WTC11 (cell line): ENCODE measurements at regions not wholly inside any gene's neighbourhood (a gene's known extent, or its start where the extent isn't known, plus 50 kb on each side); places are given as distances from the start of the nearest gene placed in this dataset.

Experiments used
- ATAC-seq: fragments of 200-7000 bp; cut with Tn5 transposase; 2 replicates; pipeline ENCODE4 v1.10.0; 2021; ENCODE audit warnings: mild to moderate bottlenecking, moderate library complexity
- CTCF ChIA-PET: fragments of 300-600 bp; sonication (Branson Sonifier 250); formaldehyde crosslinking; loops from one replicate; lab custom pipeline; 2021; ENCODE audit warnings: antibody characterized with exemption; lab: Charles Lee
- POLR2A ChIA-PET: fragments of 350-600 bp; sonication (Branson Sonifier 250); formaldehyde crosslinking; loops from one replicate; lab custom pipeline; 2021; ENCODE audit warnings: antibody characterized with exemption; lab: Charles Lee
- DNase-seq: peaks from one replicate; pipeline ENCODE4 v3.0.0; 2021; ENCODE audit warnings: low spot score
- H3K27ac Mint-ChIP-seq: 2 replicates; pipeline ENCODE4 v1.8.0; 2021; ENCODE audit warnings: mixed read lengths
- H3K27me3 Mint-ChIP-seq: 2 replicates; pipeline ENCODE4 v1.8.0; 2021; ENCODE audit warnings: low read depth, mild to moderate bottlenecking, moderate library complexity, mixed read lengths
- H3K36me3 Mint-ChIP-seq: 2 replicates; pipeline ENCODE4 v1.8.0; 2021; ENCODE audit warnings: mixed read lengths
- H3K4me1 Mint-ChIP-seq: 2 replicates; pipeline ENCODE4 v1.8.0; 2022; ENCODE audit warnings: mixed read lengths
- H3K4me3 Mint-ChIP-seq: 2 replicates; pipeline ENCODE4 v1.8.0; 2021; ENCODE audit warnings: mild to moderate bottlenecking, moderate library complexity, mixed read lengths
- H3K9me3 Mint-ChIP-seq: 2 replicates; pipeline ENCODE4 v1.8.0; 2021; ENCODE audit warnings: mixed read lengths
- ATF1 ChIP-seq: sonication (generic); formaldehyde crosslinking; IDR thresholded peaks from 2 replicates; pipeline ENCODE4 v1.8.1; 2023; ENCODE audit warnings: mild to moderate bottlenecking, moderate library complexity, missing genetic modification reagents
- CREM ChIP-seq: sonication (generic); formaldehyde crosslinking; IDR thresholded peaks from 2 replicates; pipeline ENCODE4 v1.8.1; 2022; ENCODE audit warnings: mild to moderate bottlenecking, missing genetic modification reagents, moderate library complexity
- ETV6 ChIP-seq: sonication (generic); formaldehyde crosslinking; IDR thresholded peaks from 2 replicates; pipeline ENCODE4 v1.8.1; 2022; ENCODE audit warnings: mild to moderate bottlenecking, missing genetic modification reagents
- GABPB1 ChIP-seq: sonication (generic); formaldehyde crosslinking; IDR thresholded peaks from 2 replicates; pipeline ENCODE4 v1.8.1; 2023; ENCODE audit warnings: mild to moderate bottlenecking, missing genetic modification reagents
- GRHL2 ChIP-seq: fragments of 250-450 bp; sonication (Bioruptor Pico); IDR thresholded peaks from 2 replicates; pipeline ENCODE4 v1.8.0; 2022; ENCODE audit warnings: mild to moderate bottlenecking, moderate library complexity; ENCODE audit not compliant: insufficient replicate concordance, severe bottlenecking
- GTF2I ChIP-seq: fragments of 250-450 bp; sonication (Bioruptor Pico); conservative IDR thresholded peaks from 2 replicates; pipeline ENCODE4 v1.4.0; 2021; ENCODE audit warnings: mild to moderate bottlenecking
- HMGXB4 ChIP-seq: sonication (generic); formaldehyde crosslinking; IDR thresholded peaks from 2 replicates; pipeline ENCODE4 v1.8.1; 2023; ENCODE audit warnings: mild to moderate bottlenecking, moderate library complexity, missing genetic modification reagents
- IRF1 ChIP-seq: sonication (generic); formaldehyde crosslinking; IDR thresholded peaks from 2 replicates; pipeline ENCODE4 v1.8.0; 2023; ENCODE audit warnings: missing genetic modification reagents
- JUN ChIP-seq: sonication (generic); formaldehyde crosslinking; IDR thresholded peaks from 2 replicates; pipeline ENCODE4 v1.8.0; 2023; ENCODE audit warnings: mild to moderate bottlenecking, missing genetic modification reagents
- MLX ChIP-seq: sonication (generic); formaldehyde crosslinking; IDR thresholded peaks from 2 replicates; pipeline ENCODE4 v1.8.1; 2023; ENCODE audit warnings: mild to moderate bottlenecking, missing genetic modification reagents, moderate library complexity
- MXD4 ChIP-seq: fragments of 250-450 bp; sonication (Bioruptor Pico); IDR thresholded peaks from 2 replicates; pipeline ENCODE4 v1.8.0; 2021; ENCODE audit warnings: mild to moderate bottlenecking, moderate library complexity, borderline replicate concordance
- MYBL2 ChIP-seq: sonication (generic); formaldehyde crosslinking; IDR thresholded peaks from 2 replicates; pipeline ENCODE4 v1.8.1; 2023; ENCODE audit warnings: mild to moderate bottlenecking, moderate library complexity, missing genetic modification reagents
- NFATC4 ChIP-seq: fragments of 250-450 bp; sonication (Bioruptor Pico); IDR thresholded peaks from 2 replicates; pipeline ENCODE4 v1.9.0; 2021; ENCODE audit warnings: mild to moderate bottlenecking
- NR2C2 ChIP-seq: sonication (generic); formaldehyde crosslinking; IDR thresholded peaks from 2 replicates; pipeline ENCODE4 v1.8.0; 2022; ENCODE audit warnings: mild to moderate bottlenecking, missing genetic modification reagents
- RELA ChIP-seq: sonication (generic); formaldehyde crosslinking; IDR thresholded peaks from 2 replicates; pipeline ENCODE4 v1.8.1; 2022; ENCODE audit warnings: missing genetic modification reagents, mild to moderate bottlenecking, borderline replicate concordance
- STAT6 ChIP-seq: sonication (generic); formaldehyde crosslinking; conservative IDR thresholded peaks from 2 replicates; pipeline ENCODE4 v1.8.1; 2023; ENCODE audit warnings: mild to moderate bottlenecking, low read depth, missing genetic modification reagents, moderate library complexity
- ZBTB21 ChIP-seq: sonication (generic); formaldehyde crosslinking; IDR thresholded peaks from 2 replicates; pipeline ENCODE4 v1.8.1; 2023; ENCODE audit warnings: mild to moderate bottlenecking, missing genetic modification reagents, borderline replicate concordance
- ZNF396 ChIP-seq: fragments of 250-450 bp; sonication (Bioruptor Pico); IDR thresholded peaks from 2 replicates; pipeline ENCODE4 v1.8.0; 2021; ENCODE audit warnings: mild to moderate bottlenecking, moderate library complexity, borderline replicate concordance
- TF ChIP-seq, protein P1 (sequence below): sonication (generic); formaldehyde crosslinking; IDR thresholded peaks from 2 replicates; pipeline ENCODE4 v1.8.1; 2022; ENCODE audit warnings: missing genetic modification reagents, borderline replicate concordance

DNA sequence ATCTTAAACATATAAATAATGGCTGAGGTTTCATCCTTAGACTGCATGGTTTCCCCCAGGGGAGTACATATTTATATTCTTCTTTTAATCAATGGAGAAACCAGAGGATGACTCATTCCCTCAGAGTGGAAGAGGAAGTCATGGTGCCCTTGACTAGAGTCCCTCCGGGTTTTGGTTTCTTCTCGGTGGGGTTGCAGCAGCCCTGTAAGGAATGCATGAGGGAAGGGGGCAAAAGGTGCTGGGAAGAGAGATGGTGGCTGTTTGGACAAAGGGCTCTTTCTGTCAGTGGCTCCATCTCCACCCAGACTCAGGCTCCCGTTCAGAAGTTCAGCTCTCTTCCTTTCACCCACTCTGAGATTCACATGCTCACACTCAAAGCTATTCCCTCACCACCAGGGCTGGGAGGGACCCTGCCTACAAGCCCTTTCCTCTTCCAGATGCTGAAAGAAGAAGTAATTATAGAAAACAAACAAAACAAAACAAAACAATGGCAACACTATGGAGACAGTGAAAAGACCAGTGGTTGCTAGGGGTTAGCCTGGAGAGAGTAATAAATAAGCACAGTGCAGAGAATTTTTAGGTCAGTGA is 129.8 kb upstream of the IL12B start (continued):
- TF ChIP-seq ETV6 (CRISPR knock-in tag): no peak
- TF ChIP-seq MYBL2 (CRISPR knock-in tag): no peak
- TF ChIP-seq ZBTB21: no peak
- no peak for TF ChIP-seq GTF2I (CRISPR knock-in tag)
- TF ChIP-seq ATF1: no peak
- no peak for TF ChIP-seq ZNF396 (CRISPR knock-in tag)

GRCh38 chr5:159463590-159464321 is 133.5 kb upstream of the IL12B start:
- no peaks in the 10 kb centered on the region for H3K27me3 Mint-ChIP-seq
- POLR2A ChIA-PET: no interaction called here
- CTCF ChIA-PET: no interaction called here
- DNase-seq (no peak), ATAC-seq (no peak)
- no peak overlapping the region for H3K27ac Mint-ChIP-seq
- TF ChIP-seq GABPB1 (CRISPR knock-in tag) (peak; percentile 20; the same call in 1 of the 2 replicates), HMGXB4 (CRISPR knock-in tag) (no peak), MXD4 (CRISPR knock-in tag) (no peak), MLX (CRISPR knock-in tag) (no peak), RELA (CRISPR knock-in tag) (no peak), JUN (CRISPR knock-in tag) (no peak), IRF1 (CRISPR knock-in tag) (no peak)
- TF ChIP-seq, protein P1, sequence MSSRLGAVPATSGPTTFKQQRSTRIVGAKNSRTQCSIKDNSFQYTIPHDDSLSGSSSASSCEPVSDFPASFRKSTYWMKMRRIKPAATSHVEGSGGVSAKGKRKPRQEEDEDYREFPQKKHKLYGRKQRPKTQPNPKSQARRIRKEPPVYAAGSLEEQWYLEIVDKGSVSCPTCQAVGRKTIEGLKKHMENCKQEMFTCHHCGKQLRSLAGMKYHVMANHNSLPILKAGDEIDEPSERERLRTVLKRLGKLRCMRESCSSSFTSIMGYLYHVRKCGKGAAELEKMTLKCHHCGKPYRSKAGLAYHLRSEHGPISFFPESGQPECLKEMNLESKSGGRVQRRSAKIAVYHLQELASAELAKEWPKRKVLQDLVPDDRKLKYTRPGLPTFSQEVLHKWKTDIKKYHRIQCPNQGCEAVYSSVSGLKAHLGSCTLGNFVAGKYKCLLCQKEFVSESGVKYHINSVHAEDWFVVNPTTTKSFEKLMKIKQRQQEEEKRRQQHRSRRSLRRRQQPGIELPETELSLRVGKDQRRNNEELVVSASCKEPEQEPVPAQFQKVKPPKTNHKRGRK: no peak
- no peaks in the 10 kb centered on the region for H3K4me1 Mint-ChIP-seq
- H3K4me3 Mint-ChIP-seq: no peak overlapping the region
- peaks cover 5% of the 10 kb centered on the region; the same call in 1 of the 2 replicates for H3K9me3 Mint-ChIP-seq
- no peaks in the 10 kb centered on the region for H3K36me3 Mint-ChIP-seq

GRCh38 chr5:159465604-159466003 is 135.3 kb upstream of the IL12B start:
- DNase-seq: no peak
- Mint-ChIP-seq H3K4me1 (0 out of 2 replicates have a peak, but pooled peaks cover 4% of the 10 kb centered on the region), H3K9me3 (peaks cover 5% of the 10 kb centered on the region; the same call in 1 of the 2 replicates), H3K36me3 (no peaks in the 10 kb centered on the region), H3K27ac (no peak overlapping the region), H3K27me3 (no peaks in the 10 kb centered on the region), H3K4me3 (no peak overlapping the region)
- POLR2A ChIA-PET: no interaction called here
- CTCF ChIA-PET: interaction anchor here (1.2 kb wide), 1 partner anchor 24 kb away, joined by 3 read pairs; no protein-coding TSS in a partner anchor
- ATAC-seq: no peak
- no peak for TF ChIP-seq GRHL2 (CRISPR knock-in tag)
- no peak for TF ChIP-seq NFATC4
- no peak for TF ChIP-seq NR2C2 (CRISPR knock-in tag)
- TF ChIP-seq CREM (CRISPR knock-in tag): no peak
- no peak for TF ChIP-seq STAT6 (CRISPR knock-in tag)
